ENCODE measurements at regions not wholly inside any gene's neighbourhood (a gene's known extent, or its start where the extent isn't known, plus 50 kb on each side); places are given as distances from the start of the nearest gene placed in this dataset.

DNA sequence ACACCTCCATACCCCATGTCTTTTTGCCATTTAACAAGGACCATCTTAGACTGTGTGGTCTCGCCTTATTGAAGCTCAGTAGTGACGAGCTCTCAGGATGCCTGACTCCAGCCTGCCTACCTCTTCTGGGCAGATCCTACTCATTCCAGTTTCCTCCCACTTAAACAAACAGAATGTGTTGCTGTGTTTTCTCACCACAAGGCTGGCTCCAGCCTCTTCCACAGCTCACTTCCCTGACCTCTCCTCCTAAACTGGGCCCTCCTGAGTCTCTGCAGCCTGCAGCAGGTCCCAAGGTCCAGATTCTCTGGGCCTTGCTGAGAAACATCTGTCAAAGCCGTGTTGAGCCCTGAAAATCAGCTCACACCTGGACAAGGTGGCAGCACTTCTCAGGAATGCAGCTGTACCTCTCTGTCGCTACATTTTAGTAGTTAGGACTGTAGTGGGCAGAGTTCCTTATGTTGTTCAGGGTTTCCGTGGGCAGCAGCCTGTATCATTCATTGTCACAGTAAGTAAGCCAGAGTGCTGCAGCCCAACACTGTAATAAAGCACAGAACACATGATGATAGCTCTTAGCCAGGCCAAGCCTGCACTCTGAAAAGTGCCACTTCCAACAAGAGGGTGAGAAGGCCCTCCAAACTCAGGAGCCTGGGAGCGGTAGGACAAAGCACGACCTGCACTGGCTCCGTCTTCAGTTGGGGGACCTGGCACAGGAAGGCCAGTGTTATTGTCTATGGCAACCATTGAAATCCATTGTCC lies 68.5 kb downstream of the NKX2-1 start:
- TF ChIP-seq, protein P1, sequence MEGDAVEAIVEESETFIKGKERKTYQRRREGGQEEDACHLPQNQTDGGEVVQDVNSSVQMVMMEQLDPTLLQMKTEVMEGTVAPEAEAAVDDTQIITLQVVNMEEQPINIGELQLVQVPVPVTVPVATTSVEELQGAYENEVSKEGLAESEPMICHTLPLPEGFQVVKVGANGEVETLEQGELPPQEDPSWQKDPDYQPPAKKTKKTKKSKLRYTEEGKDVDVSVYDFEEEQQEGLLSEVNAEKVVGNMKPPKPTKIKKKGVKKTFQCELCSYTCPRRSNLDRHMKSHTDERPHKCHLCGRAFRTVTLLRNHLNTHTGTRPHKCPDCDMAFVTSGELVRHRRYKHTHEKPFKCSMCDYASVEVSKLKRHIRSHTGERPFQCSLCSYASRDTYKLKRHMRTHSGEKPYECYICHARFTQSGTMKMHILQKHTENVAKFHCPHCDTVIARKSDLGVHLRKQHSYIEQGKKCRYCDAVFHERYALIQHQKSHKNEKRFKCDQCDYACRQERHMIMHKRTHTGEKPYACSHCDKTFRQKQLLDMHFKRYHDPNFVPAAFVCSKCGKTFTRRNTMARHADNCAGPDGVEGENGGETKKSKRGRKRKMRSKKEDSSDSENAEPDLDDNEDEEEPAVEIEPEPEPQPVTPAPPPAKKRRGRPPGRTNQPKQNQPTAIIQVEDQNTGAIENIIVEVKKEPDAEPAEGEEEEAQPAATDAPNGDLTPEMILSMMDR (IDR thresholded peaks at IDR 0.05), result no peak
- no peak for TF ChIP-seq POLR2A (IDR thresholded peaks at IDR 0.05)

Measured in testis (tissue), 2 donors.